Aorta (tissue), 5 donors: ENCODE measurements at regions not wholly inside any gene's neighbourhood (a gene's known extent, or its start where the extent isn't known, plus 50 kb on each side); places are given as distances from the start of the nearest gene placed in this dataset.

Source experiments
- ATAC-seq: fragments of 200-7000 bp; cut with Tn5 transposase; one replicate; pipeline ENCODE4 v1.9.1; 2022; ENCODE audit warnings: moderate library complexity; ENCODE audit not compliant: low FRiP score
- DNase-seq, 2 donors: peaks; one replicate each; pipeline ENCODE4 v3.0.0-alpha.2; 2020
- H3K27ac ChIP-seq, 2 donors: one replicate each; pipeline ENCODE4 v1.5.1; 2013; ENCODE audit warnings: low read length in 2 of 2, mild to moderate bottlenecking in 2 of 2, moderate library complexity in 2 of 2, control low read depth in 1 of 2, inconsistent platforms in 1 of 2, low read depth in 1 of 2
- H3K27me3 ChIP-seq, 2 donors: one replicate each; pipeline ENCODE4 v1.6.1; 2013; ENCODE audit warnings: control low read depth in 1 of 2, low read length in 1 of 2, mild to moderate bottlenecking in 1 of 2, moderate library complexity in 1 of 2; ENCODE audit not compliant: insufficient read depth in 2 of 2, control insufficient read depth in 1 of 2
- H3K36me3 ChIP-seq, 2 donors: one replicate each; pipeline ENCODE4 v1.6.1; 2013; ENCODE audit warnings: control low read depth in 1 of 2, low read length in 1 of 2, mild to moderate bottlenecking in 1 of 2; ENCODE audit not compliant: insufficient read depth in 2 of 2, control insufficient read depth in 1 of 2
- H3K4me1 ChIP-seq, 2 donors: one replicate each; pipeline ENCODE4 v1.6.1; 2013; ENCODE audit warnings: low read length in 2 of 2, control low read depth in 1 of 2, mild to moderate bottlenecking in 1 of 2, moderate library complexity in 1 of 2; ENCODE audit not compliant: insufficient read depth in 2 of 2, control insufficient read depth in 1 of 2
- H3K4me3 ChIP-seq, 2 donors: one replicate each; pipeline ENCODE4 v1.5.1; 2013; ENCODE audit warnings: low read length in 2 of 2, control low read depth in 1 of 2, mild to moderate bottlenecking in 1 of 2
- H3K9me3 ChIP-seq: one replicate; pipeline ENCODE4 v1.6.1; 2013; ENCODE audit warnings: mild to moderate bottlenecking, low read length; ENCODE audit not compliant: control insufficient read depth
- WGBS, 2 donors: extraction: QIAGEN DNeasy Blood & Tissue Kit; methylation state at CpG; one replicate each; pipeline ENCODE4 v1.1.7; 2013; 5-methylcytosine and 5-hydroxymethylcytosine counted together
- intact Hi-C, 2 donors: fragments of 100-400 bp; cut with DNase I; formaldehyde crosslinking; loops; one replicate each; pipeline versions ENCODE4 v1.14.2 to v1.15.0; 2022
- donor health status: healthy with polysubstance abuse.
- donor health status: Bipolar disorder and iron deficiency.
- donor health status: DM: no; HTN: no; CAD: no.
- donor health status: DM: no; HTN: no; CAD: no.
- donor health status: DM: yes; HTN: yes; CAD: no.

- 76 to 83% methylated on average over 3 of the region's 3 CpGs for WGBS, 2 donors
- ATAC-seq = no peak
These were observed 1144.7 kb downstream of the OTOL1 start for GRCh38 chr3:162641317-162641716.

GRCh38 chr3:162641907-162642306 lies 1145.3 kb downstream of the OTOL1 start:
- WGBS, 2 donors = 70% methylated on average over 2 of the region's 2 CpGs
- DNase-seq (no peak), ATAC-seq (no peak)
- Histone ChIP-seq H3K9me3 (peaks cover 1% of the 10 kb centered on the region), H3K27ac (no peak overlapping the region), H3K36me3 (no peaks in the 10 kb centered on the region), H3K4me1 (no peaks in the 10 kb centered on the region), H3K4me3 (no peak overlapping the region), H3K27me3 (no peaks in the 10 kb centered on the region)
- intact Hi-C loops = no loop called here

More at GRCh38 chr3:162641317-162641716, 1144.7 kb downstream of the OTOL1 start:
- Histone ChIP-seq H3K4me3 (no peak overlapping the region), H3K27me3 (no peaks in the 10 kb centered on the region), H3K36me3 (no peaks in the 10 kb centered on the region), H3K4me1 (no peaks in the 10 kb centered on the region), H3K9me3 (peaks cover 3% of the 10 kb centered on the region), H3K27ac (no peak overlapping the region)
- intact Hi-C loops = no loop called here
- DNase-seq = no peak

GRCh38 chr3:162643245-162643644 lies 1146.6 kb downstream of the OTOL1 start:
- no peaks in the 10 kb centered on the region for H3K27me3 ChIP-seq
- no peaks in the 10 kb centered on the region for H3K36me3 ChIP-seq
- H3K27ac ChIP-seq = no peak overlapping the region
- H3K9me3 ChIP-seq = peaks cover 2% of the 10 kb centered on the region
- 44 to 71% methylated on average over 2 of the region's 2 CpGs for WGBS, 2 donors
- intact Hi-C loops = no loop called here
- DNase-seq (no peak), ATAC-seq (no peak)
- H3K4me3 ChIP-seq = no peak overlapping the region
- no peaks in the 10 kb centered on the region for H3K4me1 ChIP-seq

- intact Hi-C loops = no loop called here
- WGBS, 2 donors = 46 to 50% methylated on average over 2 of the region's 2 CpGs
- H3K4me3 ChIP-seq = no peak overlapping the region
- H3K27ac ChIP-seq = no peak overlapping the region
- ATAC-seq (no peak), DNase-seq (no peak)
- H3K9me3 ChIP-seq = peaks cover 2% of the 10 kb centered on the region
- no peaks in the 10 kb centered on the region for H3K4me1 ChIP-seq
- H3K36me3 ChIP-seq = no peaks in the 10 kb centered on the region
- H3K27me3 ChIP-seq = no peaks in the 10 kb centered on the region
These were observed 1150.7 kb downstream of the OTOL1 start for GRCh38 chr3:162647321-162647720.

- no peak for DNase-seq
- intact Hi-C loops = no loop called here
- no peaks in the 10 kb centered on the region for H3K36me3 ChIP-seq
- H3K27me3 ChIP-seq = no peaks in the 10 kb centered on the region
- no peak overlapping the region for H3K27ac ChIP-seq
- H3K4me3 ChIP-seq = no peak overlapping the region
- ATAC-seq = no peak
- H3K4me1 ChIP-seq = peaks cover 0 to 2% of the 10 kb centered on the region in 2 donors
- 79 to 84% methylated on average over 1 of the region's 1 CpG for WGBS, 2 donors
- H3K9me3 ChIP-seq = peaks cover 1% of the 10 kb centered on the region
These were observed 1161.4 kb downstream of the OTOL1 start for GRCh38 chr3:162658003-162658402.

GRCh38 chr3:162665684-162666391 lies 1169.2 kb downstream of the OTOL1 start:
- no peak overlapping the region for H3K27ac ChIP-seq
- H3K27me3 ChIP-seq = no peaks in the 10 kb centered on the region
- ATAC-seq (no peak), DNase-seq (no peak)
- no peaks in the 10 kb centered on the region for H3K9me3 ChIP-seq
- no peak overlapping the region for H3K4me3 ChIP-seq
- H3K4me1 ChIP-seq = no peaks in the 10 kb centered on the region
- no peaks in the 10 kb centered on the region for H3K36me3 ChIP-seq
- WGBS, 2 donors = 93 to 95% methylated on average over 1 of the region's 1 CpG
- intact Hi-C loops = no loop called here

GRCh38 chr3:162666835-162667234 lies 1170.2 kb downstream of the OTOL1 start:
- peak in 1 of 2 donors; percentile 31 for DNase-seq
- Histone ChIP-seq H3K9me3 (no peaks in the 10 kb centered on the region), H3K27me3 (no peaks in the 10 kb centered on the region), H3K36me3 (no peaks in the 10 kb centered on the region), H3K27ac (no peak overlapping the region), H3K4me3 (no peak overlapping the region), H3K4me1 (no peaks in the 10 kb centered on the region)
- intact Hi-C loops = no loop called here
- no peak for ATAC-seq
- WGBS, 2 donors = 89 to 94% methylated on average over 10 of the region's 10 CpGs

- intact Hi-C loops = no loop called here
- DNase-seq (no peak), ATAC-seq (no peak)
- Histone ChIP-seq H3K27ac (no peak overlapping the region), H3K4me3 (no peak overlapping the region), H3K27me3 (no peaks in the 10 kb centered on the region), H3K36me3 (no peaks in the 10 kb centered on the region), H3K9me3 (no peaks in the 10 kb centered on the region), H3K4me1 (no peaks in the 10 kb centered on the region)
These were observed 1173.6 kb downstream of the OTOL1 start for GRCh38 chr3:162670181-162670580.

GRCh38 chr3:162677475-162677874 lies 1180.9 kb downstream of the OTOL1 start:
- ATAC-seq = no peak
- H3K4me3 ChIP-seq = no peak overlapping the region
- H3K36me3 ChIP-seq = no peaks in the 10 kb centered on the region
- intact Hi-C loops = no loop called here
- no peaks in the 10 kb centered on the region for H3K9me3 ChIP-seq
- 6 to 9% methylated on average over 1 of the region's 1 CpG for WGBS, 2 donors
- H3K27ac ChIP-seq = no peak overlapping the region
- DNase-seq = no peak
- H3K4me1 ChIP-seq = peaks cover 0 to 2% of the 10 kb centered on the region in 2 donors
- H3K27me3 ChIP-seq = no peaks in the 10 kb centered on the region
